ENCODE measurements at regions not wholly inside any gene's neighbourhood (a gene's known extent, or its start where the extent isn't known, plus 50 kb on each side); places are given as distances from the start of the nearest gene placed in this dataset.

- no peak for DNase-seq
Observed at GRCh38 chr12:111173391-111173790, 195.5 kb downstream of the PHETA1 start.

- no peak for DNase-seq
Observed at GRCh38 chr12:111172786-111173185, 196.1 kb downstream of the PHETA1 start.

- DNase-seq, result no peak
Observed at GRCh38 chr12:111171832-111172231, 197.1 kb downstream of the PHETA1 start.

GRCh38 chr12:111171345-111171744, 197.6 kb downstream of the PHETA1 start:
- DNase-seq, result no peak

- DNase-seq, result no peak
Observed at GRCh38 chr12:111170543-111170942, 198.4 kb downstream of the PHETA1 start.

- no peak for DNase-seq
Observed at GRCh38 chr12:111169456-111169855, 199.4 kb downstream of the PHETA1 start.

GRCh38 chr12:111169032-111169431, 199.9 kb downstream of the PHETA1 start:
- DNase-seq, result no peak

GRCh38 chr12:111168009-111168900, 200.6 kb downstream of the PHETA1 start:
- DNase-seq, result no peak

GRCh38 chr12:111166779-111167540, 201.9 kb downstream of the PHETA1 start:
- DNase-seq, result no peak

GRCh38 chr12:111164833-111165525, 203.9 kb downstream of the PHETA1 start:
- no peak for DNase-seq

GRCh38 chr12:111163422-111163821, 205.5 kb downstream of the PHETA1 start:
- no peak for DNase-seq

- DNase-seq, result no peak
Observed at GRCh38 chr12:111161898-111162297, 207.0 kb downstream of the PHETA1 start.

GRCh38 chr12:111160350-111161241, 208.3 kb downstream of the PHETA1 start:
- DNase-seq, result no peak

GRCh38 chr12:111158992-111159391, 209.9 kb downstream of the PHETA1 start:
- no peak for DNase-seq

- no peak for DNase-seq
Observed at GRCh38 chr12:111157486-111157885, 211.4 kb downstream of the PHETA1 start.

GRCh38 chr12:111156304-111156703, 212.6 kb downstream of the PHETA1 start:
- no peak for DNase-seq

GRCh38 chr12:111155521-111155920, 213.4 kb downstream of the PHETA1 start:
- no peak for DNase-seq

GRCh38 chr12:111155020-111155419, 213.9 kb downstream of the PHETA1 start:
- DNase-seq, result no peak

GRCh38 chr12:111154147-111154834, 214.6 kb downstream of the PHETA1 start:
- DNase-seq, result no peak

GRCh38 chr12:111152561-111152960, 216.3 kb downstream of the PHETA1 start:
- no peak for DNase-seq

All from activated naive CD4-positive, alpha-beta T cell (primary cell).